Left lung (tissue), 4 donors: ENCODE measurements at regions not wholly inside any gene's neighbourhood (a gene's known extent, or its start where the extent isn't known, plus 50 kb on each side); places are given as distances from the start of the nearest gene placed in this dataset.

Experiments used
- ATAC-seq: fragments of 200-7000 bp; cut with Tn5 transposase; one replicate; pipeline ENCODE4 v1.9.1; 2020; ENCODE audit warnings: moderate library complexity
- DNase-seq, 4 donors: peaks; one replicate each; pipeline ENCODE4 v3.0.0-alpha.2; 2013 to 2020
- H3K27ac ChIP-seq, 2 donors: fragments of 200-600 bp; sonication (generic) in 1 of 2; one replicate each; pipeline versions ENCODE4 v1.5.0 to v1.8.0; 2020 to 2021
- H3K27me3 ChIP-seq, 2 donors: fragments of 200-600 bp; sonication (generic) in 1 of 2; one replicate each; pipeline versions ENCODE4 v1.5.0 to v1.8.0; 2020 to 2021
- H3K36me3 ChIP-seq, 2 donors: fragments of 200-600 bp; sonication (generic) in 1 of 2; one replicate each; pipeline versions ENCODE4 v1.5.0 to v1.8.0; 2020 to 2021
- H3K4me1 ChIP-seq, 2 donors: fragments of 200-600 bp; one replicate each; pipeline ENCODE4 v1.8.0; 2021
- H3K4me3 ChIP-seq, 2 donors: fragments of 200-600 bp; sonication (generic) in 1 of 2; one replicate each; pipeline versions ENCODE4 v1.5.0 to v1.8.0; 2020 to 2021; ENCODE audit warnings: mild to moderate bottlenecking in 1 of 2
- H3K9me3 ChIP-seq, 2 donors: fragments of 200-600 bp; sonication (generic) in 1 of 2; one replicate each; pipeline versions ENCODE4 v1.5.0 to v1.8.0; 2020 to 2021
- CTCF ChIP-seq, 2 donors: fragments of 200-600 bp; sonication (generic) in 1 of 2; IDR thresholded peaks; one replicate each; pipeline versions ENCODE4 v1.5.0 to v1.8.0; 2021; ENCODE audit warnings: antibody characterized with exemption in 2 of 2
- intact Hi-C, 2 donors: fragments of 100-400 bp; cut with DNase I; formaldehyde crosslinking; loops; one replicate each; pipeline versions ENCODE4 v1.11.2 to v1.14.2; 2022
- donor health status: DM: no; HTN: yes; CAD: no.
- donor health status: DM: no; HTN: no; CAD: no.

DNA sequence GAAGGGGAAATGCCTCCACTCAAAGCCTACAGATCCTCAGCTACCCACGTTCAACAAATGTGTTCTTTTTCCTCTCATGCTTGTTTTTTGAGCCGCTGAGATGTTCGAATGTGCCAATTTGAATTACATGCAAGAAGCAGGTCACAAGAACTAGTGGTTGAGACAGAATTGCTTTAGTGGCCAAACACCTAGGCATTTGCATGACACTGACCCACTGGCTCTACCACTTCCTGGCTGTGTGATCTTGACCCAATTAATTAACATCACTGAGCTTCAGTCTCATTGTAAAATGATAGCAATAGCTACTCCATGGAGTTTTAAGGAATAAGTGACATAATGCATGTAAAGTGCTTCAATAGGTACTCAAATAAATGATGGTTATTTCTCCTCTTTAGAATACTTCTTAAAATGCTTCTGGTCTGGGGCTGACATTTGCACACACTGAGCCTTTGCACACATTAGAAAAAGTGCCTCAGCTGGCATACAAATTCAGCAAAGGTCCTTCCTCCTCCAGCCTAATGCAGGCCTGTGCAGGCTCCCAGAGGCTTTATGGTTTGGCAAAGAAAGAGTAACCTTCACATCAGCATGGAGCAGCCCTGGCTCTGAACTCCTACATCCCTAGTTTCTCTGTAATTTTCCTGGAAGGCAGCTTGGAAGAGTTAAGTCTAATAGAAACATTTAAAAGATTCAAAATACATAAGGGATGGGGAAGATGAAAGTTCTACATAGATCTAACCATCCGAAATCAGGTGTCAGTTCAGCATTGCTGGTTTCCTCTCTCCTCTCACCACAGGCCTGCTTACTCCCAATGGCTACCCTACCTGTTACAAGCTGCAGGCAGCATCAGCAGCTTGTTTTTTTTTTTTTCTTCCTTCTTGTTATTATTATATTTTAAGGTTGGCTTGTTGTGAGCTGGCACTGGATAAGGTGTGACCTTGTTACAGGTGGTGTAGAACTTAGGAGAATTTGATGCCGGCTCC lies 107.4 kb downstream of the TBX19 start:
- no peak for TF ChIP-seq CTCF (IDR thresholded peaks at IDR 0.05)
- intact Hi-C loops, result no loop called here
- no peak for DNase-seq
- no peak for ATAC-seq
- H3K4me1 ChIP-seq, result no peaks in the 10 kb centered on the region
- H3K27me3 ChIP-seq, result peaks cover 0 to 9% of the 10 kb centered on the region in 2 donors
- no peaks in the 10 kb centered on the region for H3K9me3 ChIP-seq
- no peak overlapping the region for H3K27ac ChIP-seq
- no peak overlapping the region for H3K4me3 ChIP-seq
- no peaks in the 10 kb centered on the region for H3K36me3 ChIP-seq

DNA sequence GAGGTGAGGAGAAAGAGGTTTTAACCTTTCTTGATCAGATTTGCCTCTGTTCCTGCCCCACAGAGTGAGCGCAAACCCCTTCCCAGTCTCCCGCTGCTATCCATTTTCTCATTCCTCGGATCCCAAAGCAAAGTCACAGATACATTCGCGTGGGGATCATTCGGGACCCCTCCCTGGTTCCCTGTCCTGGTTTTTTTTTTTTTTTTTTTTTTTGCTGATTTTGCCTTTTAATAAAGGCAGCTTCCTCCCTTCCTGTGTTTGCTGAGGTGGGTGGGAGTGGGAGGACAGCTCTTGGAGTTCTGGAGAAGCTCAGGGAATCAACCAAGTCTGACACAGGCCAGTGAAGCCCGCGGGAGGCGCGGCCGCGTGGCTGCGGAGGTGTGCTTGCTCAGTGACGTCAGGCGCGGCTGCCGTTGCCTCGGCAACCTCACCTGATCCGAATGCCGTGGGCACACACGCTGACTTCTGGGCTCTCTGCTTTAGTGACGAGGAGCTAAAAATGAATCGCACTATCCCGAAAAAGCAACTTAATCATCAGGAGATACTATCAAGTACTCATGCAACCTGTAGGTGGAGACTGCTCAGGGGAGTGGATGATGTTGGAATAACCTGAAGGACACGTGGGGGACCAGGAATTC lies 106.4 kb downstream of the TBX19 start:
- Histone ChIP-seq H3K4me3 (no peak overlapping the region), H3K9me3 (no peaks in the 10 kb centered on the region), H3K27me3 (peaks cover 0 to 9% of the 10 kb centered on the region in 2 donors), H3K36me3 (no peaks in the 10 kb centered on the region), H3K4me1 (no peaks in the 10 kb centered on the region), H3K27ac (no peak overlapping the region)
- intact Hi-C loops, result no loop called here
- DNase-seq (peak; percentile 12 to 87 (median 58)), ATAC-seq (peak; percentile 97)
- no peak for TF ChIP-seq CTCF (IDR thresholded peaks at IDR 0.05)

GRCh38 chr1:168386492-168386891 lies 105.8 kb downstream of the TBX19 start:
- Histone ChIP-seq H3K4me3 (no peak overlapping the region), H3K27ac (no peak overlapping the region), H3K36me3 (no peaks in the 10 kb centered on the region), H3K9me3 (no peaks in the 10 kb centered on the region), H3K4me1 (no peaks in the 10 kb centered on the region), H3K27me3 (peaks cover 0 to 9% of the 10 kb centered on the region in 2 donors)
- intact Hi-C loops, result no loop called here
- ATAC-seq (no peak), DNase-seq (no peak)
- TF ChIP-seq CTCF (IDR thresholded peaks at IDR 0.05), result no peak

GRCh38 chr1:168381850-168382249 lies 101.2 kb downstream of the TBX19 start:
- no peak overlapping the region for H3K27ac ChIP-seq
- peaks cover 0 to 4% of the 10 kb centered on the region in 2 donors for H3K27me3 ChIP-seq
- DNase-seq (no peak), ATAC-seq (no peak)
- H3K9me3 ChIP-seq, result no peaks in the 10 kb centered on the region
- H3K36me3 ChIP-seq, result no peaks in the 10 kb centered on the region
- H3K4me3 ChIP-seq, result no peak overlapping the region
- no peak for TF ChIP-seq CTCF (IDR thresholded peaks at IDR 0.05)
- intact Hi-C loops, result no loop called here
- no peaks in the 10 kb centered on the region for H3K4me1 ChIP-seq

GRCh38 chr1:168380945-168381344 lies 100.3 kb downstream of the TBX19 start:
- H3K4me1 ChIP-seq, result no peaks in the 10 kb centered on the region
- ATAC-seq, result no peak
- intact Hi-C loops, result no loop called here

More at GRCh38 chr1:168380945-168381344, 100.3 kb downstream of the TBX19 start:
- Histone ChIP-seq H3K4me3 (no peak overlapping the region), H3K27ac (no peak overlapping the region), H3K36me3 (no peaks in the 10 kb centered on the region), H3K27me3 (no peaks in the 10 kb centered on the region), H3K9me3 (no peaks in the 10 kb centered on the region)
- DNase-seq, result no peak
- no peak for TF ChIP-seq CTCF (IDR thresholded peaks at IDR 0.05)
